Effector CD8-positive, alpha-beta T cell (primary cell): ENCODE measurements at regions not wholly inside any gene's neighbourhood (a gene's known extent, or its start where the extent isn't known, plus 50 kb on each side); places are given as distances from the start of the nearest gene placed in this dataset.

ENCODE experiments used
- DNase-seq: peaks from one replicate; lab custom pipeline; 2025; lab: John Stamatoyannopoulos, UW

DNA sequence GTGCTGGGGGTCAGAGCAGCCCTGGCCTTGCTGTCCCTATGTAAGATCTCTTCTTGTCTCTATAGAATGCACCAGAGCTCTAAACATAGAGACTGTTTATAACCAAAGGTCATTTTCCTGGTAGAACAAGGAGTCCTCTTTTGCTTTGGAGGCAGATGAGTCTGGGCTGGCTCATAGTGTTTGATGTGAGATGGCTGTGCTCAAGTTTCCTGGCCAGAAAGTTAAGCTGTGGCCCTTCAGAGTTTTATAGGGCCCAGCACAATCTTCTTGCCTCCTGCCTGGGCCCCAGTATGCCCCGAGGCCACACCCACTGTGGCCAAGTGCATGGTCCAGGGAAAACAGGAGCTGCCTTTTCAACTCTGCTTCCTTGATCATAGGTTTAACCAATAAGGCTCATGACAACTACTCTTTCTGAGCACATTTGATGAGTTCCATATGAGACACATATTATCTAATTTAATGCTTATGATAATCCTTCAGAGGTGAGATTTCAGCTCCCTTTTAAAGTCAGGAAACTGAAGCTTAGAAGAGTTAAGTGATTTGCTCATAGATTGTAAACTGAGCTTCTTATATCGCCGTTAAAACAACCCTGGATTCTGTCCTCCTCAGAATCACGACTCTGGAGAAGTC lies 66.3 kb downstream of the MYCN start:
- no peak for DNase-seq

DNA sequence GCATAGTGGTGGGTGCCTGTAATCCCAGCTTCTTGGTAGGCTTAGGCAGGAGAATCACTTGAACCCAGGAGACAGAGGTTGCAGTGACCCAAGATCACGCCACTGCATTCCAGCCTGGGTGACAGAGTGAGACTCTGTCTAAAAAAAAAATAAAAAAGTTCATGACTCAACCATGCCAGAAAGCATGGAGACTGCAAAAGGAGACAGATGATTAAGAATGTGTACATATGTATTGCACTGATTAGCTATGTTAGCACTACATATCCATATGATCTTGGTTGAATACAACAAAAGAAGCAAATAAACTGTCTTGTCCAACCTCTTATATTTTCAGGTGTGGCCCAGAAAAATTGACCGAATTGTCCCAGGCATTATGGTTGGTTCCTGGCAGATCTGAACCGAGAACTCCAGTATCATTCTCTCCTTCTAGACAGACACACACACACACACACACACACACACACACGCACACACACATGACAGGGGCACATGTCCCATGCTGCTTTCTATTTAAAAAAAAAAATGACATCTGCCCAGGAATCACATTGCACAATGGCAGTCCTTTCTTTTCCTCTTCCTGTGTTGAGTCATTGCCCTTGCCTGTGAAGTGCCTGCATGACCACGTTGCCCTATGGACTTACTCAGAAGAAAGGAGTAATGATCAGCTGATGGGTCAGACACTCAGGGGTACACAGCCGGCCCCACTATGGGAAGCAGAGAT lies 65.6 kb downstream of the MYCN start:
- no peak for DNase-seq

- DNase-seq, result no peak
These were observed 65.0 kb downstream of the MYCN start for GRCh38 chr2:16005389-16005788.

DNA sequence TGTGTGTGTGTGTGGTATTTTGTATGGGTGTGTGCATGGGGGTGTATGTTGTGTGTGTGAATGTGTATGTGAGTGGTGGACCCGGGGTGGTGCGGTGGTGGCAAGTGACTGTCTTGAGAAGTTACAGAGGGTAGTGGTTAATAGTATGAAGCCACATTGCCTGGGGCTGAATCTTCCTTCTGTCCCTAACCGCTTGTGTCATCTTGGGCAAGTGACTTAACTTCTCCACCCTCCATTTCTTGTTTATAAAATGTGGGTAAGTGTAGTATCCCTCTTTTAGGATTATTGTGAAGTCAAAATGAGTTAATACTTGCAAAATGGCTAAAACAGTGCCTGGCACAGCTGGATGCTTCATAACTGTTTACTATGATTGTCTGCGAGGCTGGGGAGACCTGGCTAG lies 63.5 kb downstream of the MYCN start:
- DNase-seq, result no peak

- DNase-seq, result no peak
These were observed 62.8 kb downstream of the MYCN start for GRCh38 chr2:16003152-16003551.

GRCh38 chr2:16002575-16002974 lies 62.2 kb downstream of the MYCN start:
- DNase-seq, result no peak

- DNase-seq, result no peak
These were observed 61.8 kb downstream of the MYCN start for GRCh38 chr2:16002144-16002543.

GRCh38 chr2:16000642-16001041 lies 60.3 kb downstream of the MYCN start:
- no peak for DNase-seq

DNA sequence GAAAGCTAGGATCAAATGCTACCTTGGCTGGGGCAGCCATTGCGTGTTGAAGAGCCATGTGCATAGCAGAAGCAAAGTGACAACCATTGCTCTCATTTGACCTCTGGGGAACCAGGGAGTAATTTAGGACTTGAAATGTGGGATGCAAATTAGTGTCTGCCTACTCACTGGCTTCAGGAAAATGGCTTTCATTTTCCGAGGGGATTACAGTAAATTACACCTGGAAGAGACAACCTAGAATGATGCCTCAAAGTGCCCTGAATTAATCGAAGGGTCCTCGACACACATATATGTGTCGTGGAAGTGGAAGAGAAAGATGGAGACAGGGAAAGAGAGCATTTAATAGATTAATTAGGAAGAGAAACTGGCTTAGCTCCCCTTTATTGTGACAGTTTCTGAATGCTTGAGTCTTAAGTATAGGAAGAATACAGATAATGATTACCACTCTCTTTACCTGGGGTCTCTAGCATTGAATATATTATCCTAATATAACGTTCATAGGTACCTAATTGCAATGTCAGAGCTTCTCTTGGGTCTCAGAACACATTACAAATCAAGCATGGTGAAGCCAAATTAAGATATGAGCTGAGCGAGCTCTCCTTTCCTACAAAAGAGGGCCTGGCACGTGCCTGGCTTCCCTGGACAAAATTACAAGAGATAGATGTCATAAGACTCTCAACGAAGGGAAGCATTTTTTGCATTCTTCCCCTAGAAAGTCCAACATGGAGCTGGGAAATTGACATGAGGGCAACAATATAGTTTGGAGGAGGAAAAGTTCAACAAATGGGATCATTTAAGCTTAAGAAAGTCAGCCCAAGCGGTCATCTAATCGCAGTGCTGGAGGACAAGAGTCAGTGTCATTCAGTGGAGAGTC lies 59.5 kb downstream of the MYCN start:
- no peak for DNase-seq

DNA sequence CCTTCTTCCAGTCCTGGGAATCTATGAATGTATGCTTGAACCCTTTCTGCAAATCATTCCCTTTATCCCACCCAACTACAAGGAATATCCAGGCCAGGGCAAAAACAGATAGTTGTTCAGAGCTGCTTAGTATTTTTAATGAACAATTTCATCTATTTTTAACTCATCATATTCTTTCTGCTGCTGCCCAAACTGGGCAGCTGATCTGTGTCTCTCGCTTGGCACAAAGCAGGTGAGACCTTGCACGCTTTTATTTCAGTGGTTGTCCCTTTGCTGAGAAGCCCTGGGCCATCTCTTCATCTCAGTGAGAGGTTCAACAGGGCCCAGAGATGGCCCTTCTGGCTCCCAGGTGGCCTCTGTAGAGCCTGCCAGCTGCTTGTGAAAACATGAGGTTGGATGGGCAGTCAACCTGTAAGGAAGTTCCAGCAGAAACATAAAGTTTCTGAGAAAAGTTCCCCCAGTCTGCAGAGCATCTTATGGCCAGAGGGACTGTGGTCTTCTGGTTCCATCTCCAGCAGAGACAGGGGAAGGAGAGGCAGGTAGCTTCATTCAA lies 57.5 kb downstream of the MYCN start:
- DNase-seq, result no peak

DNA sequence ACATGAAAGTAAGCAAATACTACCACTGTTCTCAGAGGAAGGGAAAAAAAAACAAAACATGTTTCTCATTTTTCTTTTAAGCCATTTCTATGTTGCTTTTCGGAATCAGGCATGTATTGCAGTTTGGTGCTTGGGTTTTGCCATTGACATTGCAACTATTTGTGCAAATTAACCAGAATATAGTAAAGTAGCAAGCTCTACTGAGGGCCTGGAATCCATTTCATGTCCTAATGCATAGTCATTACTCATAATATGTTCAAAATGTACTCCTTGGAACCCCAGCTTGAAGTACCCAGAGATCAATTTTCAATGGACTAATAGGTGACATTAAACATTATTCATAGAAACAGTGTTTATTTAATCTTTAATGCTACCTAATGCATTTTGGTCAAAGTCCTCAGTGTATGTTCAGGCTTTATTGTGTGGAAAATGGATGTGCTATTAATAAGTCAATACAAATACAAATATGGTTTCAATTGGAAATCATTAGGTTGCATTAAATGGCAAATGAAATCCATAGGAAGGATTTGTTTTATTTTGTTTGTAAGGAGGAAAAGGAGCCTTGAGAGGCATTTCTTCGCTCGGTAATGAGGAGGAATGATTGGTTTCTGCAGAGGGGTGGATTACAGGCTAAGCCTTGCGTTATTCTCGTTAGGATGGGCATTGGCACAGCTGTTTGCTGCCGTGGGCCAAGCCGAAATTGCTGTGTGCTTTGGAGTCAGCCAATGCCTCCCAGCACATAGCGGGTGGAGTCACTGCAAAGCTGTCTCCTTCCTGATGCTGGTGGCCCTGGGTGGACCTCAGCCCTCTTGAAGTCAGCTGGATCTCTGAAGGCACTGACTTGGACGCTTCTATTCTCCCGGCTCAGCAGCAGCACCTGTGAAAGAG lies 56.4 kb downstream of the MYCN start:
- no peak for DNase-seq
